ENCODE measurements at regions not wholly inside any gene's neighbourhood (a gene's known extent, or its start where the extent isn't known, plus 50 kb on each side); places are given as distances from the start of the nearest gene placed in this dataset.

GRCh38 chr4:16353165-16353564, 126.9 kb upstream of the TAPT1 start (continued):
- no peak for TF ChIP-seq STAG1 (CRISPR knock-in tag; IDR thresholded peaks at IDR 0.05; ENCODE audit: borderline replicate concordance)
- no peak for TF ChIP-seq ZNF398 (CRISPR knock-in tag; IDR thresholded peaks at IDR 0.05)
- no peak for TF ChIP-seq MXI1 (IDR thresholded peaks at IDR 0.05; ENCODE audit: low read depth, low read length)
- no peak for TF ChIP-seq ILF3 (IDR thresholded peaks at IDR 0.05; ENCODE audit: borderline replicate concordance)
- no peak for TF ChIP-seq ZBED1 (IDR thresholded peaks at IDR 0.05)
- TF ChIP-seq RBM14 (IDR thresholded peaks at IDR 0.05; ENCODE audit: borderline replicate concordance, insufficient read depth, low read depth, low read length) = no peak

- in situ Hi-C loops (cut with MboI) (no loop called here), intact Hi-C loops (cut with micrococcal nuclease) (no loop called here)
- FAIRE-seq (no peak), DNase-seq (ENCODE audit: extremely low read depth in 1 of 4, low spot score in 3 of 4) (no peak), ATAC-seq (no peak)
- CTCF ChIA-PET (ENCODE audit: low intra/inter-chr PET ratio) = no interaction called here
- Histone ChIP-seq H3K4me1 (replicated peaks in 1 of 2; ENCODE audit: control insufficient read depth in 2 of 2, insufficient read depth in 2 of 2, low read length in 2 of 2) (no peaks in the 10 kb centered on the region), H3K9me1 (ENCODE audit: control insufficient read depth, insufficient read depth, low read length) (no peaks in the 10 kb centered on the region), H3K27me3 (ENCODE audit: control insufficient read depth in 2 of 2, insufficient read depth in 2 of 2, low read length in 2 of 2) (no peaks in the 10 kb centered on the region; a peak in 1 of 5 replicates), H3K27ac (ENCODE audit: extremely low read depth, low read depth, low read length) (no peak overlapping the region), H4K20me1 (replicated peaks; ENCODE audit: control insufficient read depth, insufficient read depth, low read length) (no peaks in the 10 kb centered on the region), H3K4me3 (no peak overlapping the region), H2AFZ (ENCODE audit: low read depth, low read length) (no peak overlapping the region), H3K4me2 (ENCODE audit: insufficient read depth, low read length) (no peak overlapping the region), H3K9me3 (replicated peaks; ENCODE audit: control insufficient read depth, insufficient read depth, low read depth, low read length) (no peaks in the 10 kb centered on the region), H3K79me2 (ENCODE audit: control insufficient read depth, insufficient read depth, low read length) (no peaks in the 10 kb centered on the region), H3K9ac (ENCODE audit: insufficient read depth in 1 of 2, low read depth in 2 of 2, low read length in 2 of 2) (no peak overlapping the region), H3K36me3 (ENCODE audit: control insufficient read depth, insufficient read depth, low read length) (no peaks in the 10 kb centered on the region)
- no TSS peak for BruUV-seq (replicated peaks)
- WGBS (ENCODE audit: insufficient coverage, low coverage, missing lambda C conversion rate) = 2% methylated on average over 8 of the region's 8 CpGs
- POLR2A ChIA-PET = interaction anchor here (0.6 kb wide), 1 partner anchor 75 kb away, joined by 3 read pairs; no protein-coding TSS in a partner anchor
- TF ChIP-seq GATAD2B (IDR thresholded peaks at IDR 0.05; ENCODE audit: borderline replicate concordance) = no peak
- TF ChIP-seq POU5F1 (IDR thresholded peaks at IDR 0.05; ENCODE audit: borderline replicate concordance, low read depth, low read length, partially characterized antibody) = no peak
- no peak for TF ChIP-seq KDM2B (CRISPR knock-in tag; IDR thresholded peaks at IDR 0.05)
- TF ChIP-seq HINFP (tag; conservative IDR thresholded peaks at IDR 0.05; ENCODE audit: low read depth) = no peak
- TF ChIP-seq USF2 (CRISPR knock-in tag; IDR thresholded peaks at IDR 0.05) = no peak
- no peak for TF ChIP-seq RBM15 (IDR thresholded peaks at IDR 0.05; ENCODE audit: insufficient read depth, low read length)
- no peak for TF ChIP-seq ZNF282 (CRISPR knock-in tag; IDR thresholded peaks at IDR 0.05)
- no peak for TF ChIP-seq SAFB2 (IDR thresholded peaks at IDR 0.05; ENCODE audit: borderline replicate concordance, low read depth, low read length, severe bottlenecking)
- TF ChIP-seq HDAC8 (tag; IDR thresholded peaks at IDR 0.05) = no peak
- TF ChIP-seq CREBBP (IDR thresholded peaks at IDR 0.05; ENCODE audit: low read depth, low read length) = no peak
- no peak for TF ChIP-seq GATAD2A (IDR thresholded peaks at IDR 0.05)
- TF ChIP-seq ZNF174 (CRISPR knock-in tag; IDR thresholded peaks at IDR 0.05) = no peak
- TF ChIP-seq BRCA1 (IDR thresholded peaks at IDR 0.05) = no peak
- no peak for TF ChIP-seq BRCA1 (CRISPR knock-in tag; IDR thresholded peaks at IDR 0.05)
- TF ChIP-seq ZBTB8A (IDR thresholded peaks at IDR 0.05; ENCODE audit: partially characterized antibody) = no peak
Observed at GRCh38 chr4:16351161-16351560, 124.9 kb upstream of the TAPT1 start.
